Smooth muscle cell (in vitro differentiated cells): ENCODE measurements at regions not wholly inside any gene's neighbourhood (a gene's known extent, or its start where the extent isn't known, plus 50 kb on each side); places are given as distances from the start of the nearest gene placed in this dataset.

Source experiments
- DNase-seq: peaks from one replicate; lab custom pipeline; 2025; ENCODE audit not compliant: unreplicated experiment; lab: John Stamatoyannopoulos, UW
- H2AFZ ChIP-seq: fragments of 200-600 bp; sonication (generic); 2 replicates; pipeline ENCODE4 v1.6.0; 2016; ENCODE audit warnings: antibody characterized with exemption, low read depth, mild to moderate bottlenecking
- H3F3A ChIP-seq: fragments of 200-600 bp; sonication (generic); 2 replicates; pipeline ENCODE4 v1.6.0; 2017; ENCODE audit warnings: antibody characterized with exemption, low read depth
- H3K27ac ChIP-seq: fragments of 200-600 bp; sonication (generic); 2 replicates; pipeline ENCODE4 v1.5.1; 2016; ENCODE audit warnings: low read depth, mild to moderate bottlenecking
- H3K27me3 ChIP-seq: fragments of 200-600 bp; sonication (generic); 2 replicates; pipeline ENCODE4 v1.6.1; 2016; ENCODE audit warnings: low read depth, mild to moderate bottlenecking
- H3K36me3 ChIP-seq: fragments of 200-600 bp; sonication (generic); 2 replicates; pipeline ENCODE4 v1.5.1; 2016; ENCODE audit warnings: low read depth
- H3K4me1 ChIP-seq: fragments of 200-600 bp; sonication (generic); 2 replicates; pipeline ENCODE4 v1.5.1; 2016; ENCODE audit warnings: low read depth
- H3K4me2 ChIP-seq: fragments of 200-600 bp; sonication (generic); 2 replicates; pipeline ENCODE4 v1.6.0; 2016; ENCODE audit warnings: mild to moderate bottlenecking
- H3K4me3 ChIP-seq: fragments of 200-600 bp; sonication (generic); 2 replicates; pipeline ENCODE4 v1.5.1; 2016; ENCODE audit warnings: mild to moderate bottlenecking
- H3K79me2 ChIP-seq: fragments of 200-600 bp; sonication (generic); 2 replicates; pipeline ENCODE4 v1.6.0; 2016; ENCODE audit warnings: low read depth, mild to moderate bottlenecking
- H3K9ac ChIP-seq: fragments of 200-600 bp; sonication (generic); 2 replicates; pipeline ENCODE4 v1.6.0; 2016; ENCODE audit warnings: low read depth
- H3K9me3 ChIP-seq: fragments of 200-600 bp; sonication (generic); replicated peaks from 2 replicates; pipeline ENCODE4 v1.5.1; 2016; ENCODE audit warnings: low read depth
- H4K20me1 ChIP-seq: fragments of 200-600 bp; sonication (generic); 2 replicates; pipeline ENCODE4 v1.6.0; 2016; ENCODE audit warnings: low read depth
- CTCF ChIP-seq: fragments of 200-600 bp; sonication (generic); IDR thresholded peaks from 2 replicates; pipeline ENCODE4 v1.5.1; 2017; ENCODE audit warnings: borderline replicate concordance, mild to moderate bottlenecking, antibody characterized with exemption; ENCODE audit not compliant: insufficient read depth, poor library complexity, severe bottlenecking
- WGBS: methylation state at CpG from one replicate; pipeline ENCODE4 v1.1.7; 2016; ENCODE audit warnings: low lambda C conversion rate; 5-methylcytosine and 5-hydroxymethylcytosine counted together

GRCh38 chr1:69055194-69055593 is 512.5 kb upstream of the LRRC7 start:
- DNase-seq: no peak
- Histone ChIP-seq H3K4me1 (peaks cover 6% of the 10 kb centered on the region), H2AFZ (peak overlapping the region; percentile 85), H3K4me3 (no peak overlapping the region), H3K9me3 (no peaks in the 10 kb centered on the region), H4K20me1 (no peaks in the 10 kb centered on the region), H3K27ac (peak overlapping the region; percentile 60), H3K27me3 (no peaks in the 10 kb centered on the region), H3K4me2 (no peak overlapping the region), H3K79me2 (no peaks in the 10 kb centered on the region), H3K9ac (no peak overlapping the region), H3F3A (no peaks in the 10 kb centered on the region), H3K36me3 (no peaks in the 10 kb centered on the region)
- WGBS: 82% methylated on average over 2 of the region's 2 CpGs
- no peak for TF ChIP-seq CTCF

DNA sequence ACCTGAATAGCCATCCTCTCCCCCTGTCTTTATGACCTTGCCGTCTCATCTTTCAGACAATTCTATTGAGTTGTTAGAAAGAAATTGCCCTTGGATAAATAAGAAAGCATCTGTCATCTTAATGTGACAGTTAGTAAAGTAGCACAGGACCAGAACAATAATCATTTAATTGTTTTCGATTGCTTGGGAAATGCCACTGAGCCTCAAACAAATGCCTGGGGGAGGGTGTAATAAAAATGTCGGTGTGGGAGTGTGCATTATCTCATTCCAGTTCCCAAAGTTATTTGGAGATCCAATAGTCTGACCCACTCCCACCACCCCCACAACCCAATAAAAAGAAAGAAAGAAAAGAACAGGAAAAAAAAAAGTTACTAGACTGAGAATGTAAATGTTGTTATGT is 509.3 kb upstream of the LRRC7 start:
- 48% methylated on average over 3 of the region's 3 CpGs for WGBS
- Histone ChIP-seq H2AFZ (no peak overlapping the region), H4K20me1 (no peaks in the 10 kb centered on the region), H3F3A (no peaks in the 10 kb centered on the region), H3K27ac (no peak overlapping the region), H3K4me2 (no peak overlapping the region), H3K79me2 (no peaks in the 10 kb centered on the region), H3K36me3 (no peaks in the 10 kb centered on the region), H3K4me1 (peaks cover 6% of the 10 kb centered on the region), H3K9me3 (no peaks in the 10 kb centered on the region), H3K4me3 (no peak overlapping the region), H3K27me3 (no peaks in the 10 kb centered on the region), H3K9ac (no peak overlapping the region)
- TF ChIP-seq CTCF: no peak
- DNase-seq: no peak

DNA sequence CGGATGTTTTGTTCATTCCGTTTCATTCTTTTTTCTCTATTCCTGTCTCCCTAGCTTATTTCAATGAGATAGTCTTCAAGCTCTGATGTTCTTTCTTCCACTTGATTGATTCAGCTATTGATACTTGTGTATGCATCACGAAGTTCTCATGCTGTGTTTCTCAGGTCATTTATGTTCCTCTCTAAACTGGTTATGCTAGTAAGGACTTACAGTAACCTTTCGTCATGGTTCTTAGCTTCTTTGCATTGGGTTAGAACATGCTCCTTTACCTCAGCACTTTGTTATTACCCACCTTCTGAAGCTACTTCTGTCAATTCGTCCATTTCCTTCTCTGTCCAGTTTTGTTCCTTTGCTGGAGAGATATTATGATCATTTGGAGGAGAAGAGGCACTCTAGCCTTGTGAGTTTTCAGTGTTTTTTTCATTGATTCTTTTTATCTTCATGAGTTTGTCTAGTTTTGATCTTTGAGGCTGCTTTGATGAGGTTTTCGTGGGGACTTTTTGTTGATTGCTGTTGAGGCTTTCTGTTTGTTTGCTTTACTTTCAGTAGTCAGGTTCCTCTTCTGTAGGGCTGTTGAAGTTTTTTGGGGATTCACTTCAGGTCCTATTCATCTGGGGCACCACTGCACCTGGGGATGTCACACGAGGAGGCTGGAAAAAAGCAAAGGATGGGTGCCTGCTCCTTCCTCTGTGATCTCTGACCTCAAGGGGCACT is 496.9 kb upstream of the LRRC7 start:
- no peak for DNase-seq
- no peaks in the 10 kb centered on the region for H4K20me1 ChIP-seq
- H3K27ac ChIP-seq: no peak overlapping the region
- H3K4me3 ChIP-seq: no peak overlapping the region
- H3K4me1 ChIP-seq: peaks cover under 1% of the 10 kb centered on the region
- H3K9me3 ChIP-seq: no peaks in the 10 kb centered on the region
- no peaks in the 10 kb centered on the region for H3K79me2 ChIP-seq
- no peak for TF ChIP-seq CTCF
- H3K9ac ChIP-seq: no peak overlapping the region
- WGBS: 95% methylated on average over 7 of the region's 7 CpGs
- H3K27me3 ChIP-seq: no peaks in the 10 kb centered on the region
- no peak overlapping the region for H3K4me2 ChIP-seq
- no peaks in the 10 kb centered on the region for H3K36me3 ChIP-seq
- no peak overlapping the region for H2AFZ ChIP-seq
- no peaks in the 10 kb centered on the region for H3F3A ChIP-seq

GRCh38 chr1:69073176-69073575 is 494.5 kb upstream of the LRRC7 start:
- WGBS: 97% methylated on average over 2 of the region's 2 CpGs
- no peak for DNase-seq
- H3K36me3 ChIP-seq: no peaks in the 10 kb centered on the region
- H3F3A ChIP-seq: no peaks in the 10 kb centered on the region
- H3K4me3 ChIP-seq: no peak overlapping the region
- peaks cover 19% of the 10 kb centered on the region for H3K4me1 ChIP-seq
- H4K20me1 ChIP-seq: no peaks in the 10 kb centered on the region
- no peak overlapping the region for H3K27ac ChIP-seq
- no peaks in the 10 kb centered on the region for H3K79me2 ChIP-seq
- no peak overlapping the region for H3K4me2 ChIP-seq
- H3K27me3 ChIP-seq: no peaks in the 10 kb centered on the region
- no peak overlapping the region for H3K9ac ChIP-seq
- H3K9me3 ChIP-seq: no peaks in the 10 kb centered on the region
- H2AFZ ChIP-seq: no peak overlapping the region
- TF ChIP-seq CTCF: no peak
